ENCODE measurements at regions not wholly inside any gene's neighbourhood (a gene's known extent, or its start where the extent isn't known, plus 50 kb on each side); places are given as distances from the start of the nearest gene placed in this dataset.

- TF ChIP-seq, protein P1, sequence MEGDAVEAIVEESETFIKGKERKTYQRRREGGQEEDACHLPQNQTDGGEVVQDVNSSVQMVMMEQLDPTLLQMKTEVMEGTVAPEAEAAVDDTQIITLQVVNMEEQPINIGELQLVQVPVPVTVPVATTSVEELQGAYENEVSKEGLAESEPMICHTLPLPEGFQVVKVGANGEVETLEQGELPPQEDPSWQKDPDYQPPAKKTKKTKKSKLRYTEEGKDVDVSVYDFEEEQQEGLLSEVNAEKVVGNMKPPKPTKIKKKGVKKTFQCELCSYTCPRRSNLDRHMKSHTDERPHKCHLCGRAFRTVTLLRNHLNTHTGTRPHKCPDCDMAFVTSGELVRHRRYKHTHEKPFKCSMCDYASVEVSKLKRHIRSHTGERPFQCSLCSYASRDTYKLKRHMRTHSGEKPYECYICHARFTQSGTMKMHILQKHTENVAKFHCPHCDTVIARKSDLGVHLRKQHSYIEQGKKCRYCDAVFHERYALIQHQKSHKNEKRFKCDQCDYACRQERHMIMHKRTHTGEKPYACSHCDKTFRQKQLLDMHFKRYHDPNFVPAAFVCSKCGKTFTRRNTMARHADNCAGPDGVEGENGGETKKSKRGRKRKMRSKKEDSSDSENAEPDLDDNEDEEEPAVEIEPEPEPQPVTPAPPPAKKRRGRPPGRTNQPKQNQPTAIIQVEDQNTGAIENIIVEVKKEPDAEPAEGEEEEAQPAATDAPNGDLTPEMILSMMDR (IDR thresholded peaks at IDR 0.05; ENCODE audit: extremely low read depth, missing control alignments), result no peak
- DNase-seq (ENCODE audit: low spot score), result no peak
Observed at GRCh38 chr5:105030153-105030552, 1467.6 kb upstream of the NUDT12 start.

GRCh38 chr5:105015098-105015497 lies 1452.5 kb upstream of the NUDT12 start:
- TF ChIP-seq, protein P1 (IDR thresholded peaks at IDR 0.05; ENCODE audit: extremely low read depth, missing control alignments), result no peak
- no peak for DNase-seq (ENCODE audit: low spot score)

DNA sequence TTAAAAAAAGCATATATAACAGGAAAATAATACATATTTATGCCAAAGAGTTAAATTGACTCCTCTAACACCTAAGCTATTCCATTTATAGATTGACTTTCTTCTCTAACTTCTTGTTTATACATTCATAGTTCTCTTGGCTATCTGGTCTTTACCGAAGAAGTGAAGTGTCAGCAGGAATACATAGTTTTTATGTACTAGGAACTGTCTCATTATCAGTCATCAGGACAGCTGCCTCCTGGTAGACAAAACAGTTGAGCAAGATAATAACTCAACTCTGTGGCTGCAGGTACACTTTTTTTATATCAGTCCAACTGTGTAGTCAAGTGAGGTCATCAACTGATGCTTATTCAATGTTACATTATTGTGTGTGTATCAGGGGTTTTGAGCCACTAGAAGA lies 1436.0 kb upstream of the NUDT12 start:
- TF ChIP-seq, protein P1 (IDR thresholded peaks at IDR 0.05; ENCODE audit: extremely low read depth, missing control alignments), result no peak
- DNase-seq (ENCODE audit: low spot score), result no peak

- no peak for DNase-seq (ENCODE audit: low spot score)
Observed at GRCh38 chr5:104998169-104998568, 1435.6 kb upstream of the NUDT12 start.

DNA sequence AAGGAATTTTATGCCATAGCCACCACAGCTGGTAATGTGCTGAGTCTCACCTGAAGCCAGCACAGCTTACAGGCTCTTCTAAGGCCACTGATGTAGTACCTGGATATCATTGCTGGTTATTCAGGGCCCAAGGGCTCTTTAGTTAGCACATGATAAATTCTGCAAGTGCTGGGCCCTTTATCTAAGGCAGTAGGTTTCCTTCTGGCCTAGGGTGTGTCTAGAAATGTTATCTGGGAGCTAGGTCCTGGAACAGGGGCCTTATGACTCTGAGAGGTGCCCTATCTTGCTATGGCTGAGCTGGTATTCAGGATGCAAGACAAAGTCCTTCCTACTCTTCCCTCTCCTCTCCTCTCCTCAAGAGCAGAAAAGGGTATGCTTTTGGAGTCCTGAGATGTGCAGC lies 1424.5 kb upstream of the NUDT12 start:
- no peak for DNase-seq (ENCODE audit: low spot score)
- TF ChIP-seq, protein P1 (IDR thresholded peaks at IDR 0.05; ENCODE audit: extremely low read depth, missing control alignments), result no peak

More at GRCh38 chr5:104998169-104998568, 1435.6 kb upstream of the NUDT12 start:
- TF ChIP-seq, protein P1 (IDR thresholded peaks at IDR 0.05; ENCODE audit: extremely low read depth, missing control alignments), result no peak

DNA sequence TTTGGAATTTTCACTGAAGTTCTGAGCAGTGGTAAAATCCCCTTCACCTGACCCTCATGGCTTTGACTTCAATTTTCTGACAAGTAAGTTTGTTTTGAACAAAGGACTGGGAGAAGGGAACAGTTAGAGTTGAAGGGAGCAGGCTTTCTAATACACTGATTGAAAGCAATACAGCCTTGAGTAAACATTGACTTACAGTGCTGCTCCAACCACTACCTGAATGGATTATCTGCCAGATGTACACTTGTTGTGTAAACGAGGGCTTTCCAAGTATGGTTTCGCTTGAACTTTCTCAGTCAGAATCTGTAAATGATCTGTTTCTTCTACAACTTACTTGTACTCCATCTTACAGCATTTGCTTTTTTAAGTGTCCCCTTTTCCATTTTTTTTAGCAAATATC lies 1414.9 kb upstream of the NUDT12 start:
- DNase-seq (ENCODE audit: low spot score), result no peak
- TF ChIP-seq, protein P1 (IDR thresholded peaks at IDR 0.05; ENCODE audit: extremely low read depth, missing control alignments), result no peak

- no peak for DNase-seq (ENCODE audit: low spot score)
- TF ChIP-seq, protein P1 (IDR thresholded peaks at IDR 0.05; ENCODE audit: extremely low read depth, missing control alignments), result no peak
Observed at GRCh38 chr5:104967806-104968410, 1405.3 kb upstream of the NUDT12 start.
